Liver (tissue), 8 donors: ENCODE measurements at regions not wholly inside any gene's neighbourhood (a gene's known extent, or its start where the extent isn't known, plus 50 kb on each side); places are given as distances from the start of the nearest gene placed in this dataset.

Source experiments
- DNase-seq: peaks from one replicate; pipeline ENCODE4 v3.0.0-alpha.2; 2017; ENCODE audit warnings: low spot score
- H3K27ac ChIP-seq, 2 donors: one replicate each; pipeline ENCODE4 v1.7.0; 2013; ENCODE audit warnings: inconsistent platforms in 2 of 2, low read length in 2 of 2, control low read depth in 1 of 2, low read depth in 1 of 2, mild to moderate bottlenecking in 1 of 2
- H3K27me3 ChIP-seq, 4 donors: one replicate each; pipeline versions ENCODE4 v1.6.1 to v1.7.0; 2013; ENCODE audit warnings: low read length in 3 of 4, inconsistent platforms in 1 of 4, mild to moderate bottlenecking in 1 of 4, moderate library complexity in 1 of 4; ENCODE audit not compliant: control insufficient read depth in 4 of 4, insufficient read depth in 4 of 4
- H3K36me3 ChIP-seq, 4 donors: one replicate each; pipeline versions ENCODE4 v1.6.1 to v1.7.0; 2013; ENCODE audit warnings: low read length in 3 of 4, mild to moderate bottlenecking in 3 of 4, low read depth in 1 of 4, moderate library complexity in 1 of 4; ENCODE audit not compliant: control insufficient read depth in 4 of 4, insufficient read depth in 3 of 4
- H3K4me1 ChIP-seq, 4 donors: one replicate each; pipeline versions ENCODE4 v1.6.1 to v1.7.0; 2013; ENCODE audit warnings: low read length in 3 of 4, mild to moderate bottlenecking in 3 of 4, moderate library complexity in 1 of 4; ENCODE audit not compliant: control insufficient read depth in 4 of 4, insufficient read depth in 4 of 4
- H3K4me3 ChIP-seq, 3 donors: one replicate each; pipeline versions ENCODE4 v1.6.1 to v1.7.0; 2013; ENCODE audit warnings: low read length in 3 of 3, control low read depth in 1 of 3, low read depth in 1 of 3, mild to moderate bottlenecking in 1 of 3
- H3K9ac ChIP-seq, 2 donors: one replicate each; pipeline ENCODE4 v1.7.0; 2013; ENCODE audit warnings: low read length in 2 of 2, mild to moderate bottlenecking in 2 of 2, moderate library complexity in 2 of 2, control low read depth in 1 of 2, low read depth in 1 of 2
- H3K9me3 ChIP-seq, 4 donors: one replicate each; pipeline versions ENCODE4 v1.6.1 to v1.7.0; 2013; ENCODE audit warnings: low read length in 3 of 4; ENCODE audit not compliant: control insufficient read depth in 4 of 4
- FOXA1 ChIP-seq: IDR thresholded peaks from 2 replicates; pipeline ENCODE4 v1.6.1; 2016; ENCODE audit warnings: antibody characterized with exemption
- FOXA2 ChIP-seq: IDR thresholded peaks from 2 replicates; pipeline ENCODE4 v1.6.1; 2016; ENCODE audit warnings: antibody characterized with exemption
- GABPA ChIP-seq, 2 donors: IDR thresholded peaks in 1 of 2; conservative IDR thresholded peaks in 1 of 2; 2 replicates each; pipeline ENCODE4 v1.6.1; 2016; ENCODE audit warnings: antibody characterized with exemption in 2 of 2, mild to moderate bottlenecking in 1 of 2, moderate library complexity in 1 of 2
- HNF4A ChIP-seq, 2 donors: conservative IDR thresholded peaks; 2 replicates each; pipeline ENCODE4 v1.6.1; 2016; ENCODE audit warnings: antibody characterized with exemption in 2 of 2, mild to moderate bottlenecking in 2 of 2
- JUND ChIP-seq, 2 donors: IDR thresholded peaks; 2 replicates each; pipeline ENCODE4 v1.6.1; 2016; ENCODE audit warnings: antibody characterized with exemption in 2 of 2
- NR2F2 ChIP-seq: IDR thresholded peaks from 2 replicates; pipeline ENCODE4 v1.6.1; 2016; ENCODE audit warnings: antibody characterized with exemption
- RAD21 ChIP-seq, 2 donors: IDR thresholded peaks; 2 replicates each; pipeline ENCODE4 v1.6.1; 2016; ENCODE audit warnings: antibody characterized with exemption in 2 of 2, mild to moderate bottlenecking in 2 of 2
- RXRA ChIP-seq, 2 donors: IDR thresholded peaks; 2 replicates each; pipeline ENCODE4 v1.6.1; 2017 to 2018; ENCODE audit warnings: antibody characterized with exemption in 2 of 2, mild to moderate bottlenecking in 1 of 2
- SP1 ChIP-seq: IDR thresholded peaks from 2 replicates; pipeline ENCODE4 v1.6.1; 2018; ENCODE audit warnings: antibody characterized with exemption, mild to moderate bottlenecking
- TAF1 ChIP-seq: conservative IDR thresholded peaks from 2 replicates; pipeline ENCODE4 v1.6.1; 2016; ENCODE audit warnings: antibody characterized with exemption, mild to moderate bottlenecking
- YY1 ChIP-seq: IDR thresholded peaks from 2 replicates; pipeline ENCODE4 v1.6.1; 2016; ENCODE audit warnings: antibody characterized with exemption, mild to moderate bottlenecking
- WGBS: extraction: QIAGEN DNeasy Blood & Tissue Kit; methylation state at CpG from one replicate; pipeline ENCODE4 v1.1.7; 2013; 5-methylcytosine and 5-hydroxymethylcytosine counted together
- TF ChIP-seq, protein P1 (sequence below): IDR thresholded peaks from 2 replicates; pipeline ENCODE4 v1.6.1; 2016; ENCODE audit warnings: antibody characterized with exemption, mild to moderate bottlenecking
- TF ChIP-seq, protein P2 (sequence below): fragments of 150-350 bp; IDR thresholded peaks from 2 replicates; pipeline ENCODE4 v1.5.1; 2017; ENCODE audit warnings: improper control_type of control experiment, low read depth, low read length; ENCODE audit not compliant: missing input control
- TF ChIP-seq, protein P3 (sequence below): IDR thresholded peaks from 2 replicates; pipeline ENCODE4 v1.6.1; 2016; ENCODE audit warnings: antibody characterized with exemption
- TF ChIP-seq, protein P4 (sequence below): IDR thresholded peaks from 2 replicates; pipeline ENCODE4 v1.6.1; 2016; ENCODE audit warnings: antibody characterized with exemption
- donor health status: healthy.
- donor health status: healthy.
- donor health status: healthy.
- donor health status: healthy.
- donor health status: healthy.

DNA sequence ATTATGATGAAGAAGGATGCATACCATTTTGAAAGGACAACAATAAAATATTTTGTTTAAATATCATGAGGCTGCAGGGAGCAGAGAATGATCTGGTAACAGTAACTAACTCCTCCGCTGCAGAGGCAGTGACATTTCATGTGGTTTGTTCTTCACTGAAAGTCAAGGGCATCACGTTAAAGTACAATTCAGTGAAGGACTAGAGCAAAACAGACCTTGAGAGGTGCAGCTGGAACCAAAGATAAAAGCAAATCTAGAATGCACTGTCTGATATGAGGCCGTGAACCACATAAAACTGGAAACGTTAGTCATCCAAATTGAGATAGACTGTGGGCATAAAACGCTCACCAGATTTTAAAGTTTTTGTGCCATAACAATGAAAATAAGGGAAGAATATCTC lies 522.9 kb upstream of the TNP1 start:
- H3K9ac ChIP-seq, result no peak overlapping the region
- no peaks in the 10 kb centered on the region for H3K4me1 ChIP-seq
- WGBS, result 73% methylated on average over 5 of the region's 5 CpGs
- peaks cover 0 to 3% (median 0%) of the 10 kb centered on the region in 4 donors for H3K27me3 ChIP-seq
- no peaks in the 10 kb centered on the region for H3K36me3 ChIP-seq
- peaks cover 0 to 4% (median 0%) of the 10 kb centered on the region in 4 donors for H3K9me3 ChIP-seq
- no peak for DNase-seq
- no peak overlapping the region for H3K4me3 ChIP-seq
- TF ChIP-seq FOXA1 (no peak), TAF1 (no peak), YY1 (no peak), FOXA2 (no peak)
- TF ChIP-seq, protein P1, sequence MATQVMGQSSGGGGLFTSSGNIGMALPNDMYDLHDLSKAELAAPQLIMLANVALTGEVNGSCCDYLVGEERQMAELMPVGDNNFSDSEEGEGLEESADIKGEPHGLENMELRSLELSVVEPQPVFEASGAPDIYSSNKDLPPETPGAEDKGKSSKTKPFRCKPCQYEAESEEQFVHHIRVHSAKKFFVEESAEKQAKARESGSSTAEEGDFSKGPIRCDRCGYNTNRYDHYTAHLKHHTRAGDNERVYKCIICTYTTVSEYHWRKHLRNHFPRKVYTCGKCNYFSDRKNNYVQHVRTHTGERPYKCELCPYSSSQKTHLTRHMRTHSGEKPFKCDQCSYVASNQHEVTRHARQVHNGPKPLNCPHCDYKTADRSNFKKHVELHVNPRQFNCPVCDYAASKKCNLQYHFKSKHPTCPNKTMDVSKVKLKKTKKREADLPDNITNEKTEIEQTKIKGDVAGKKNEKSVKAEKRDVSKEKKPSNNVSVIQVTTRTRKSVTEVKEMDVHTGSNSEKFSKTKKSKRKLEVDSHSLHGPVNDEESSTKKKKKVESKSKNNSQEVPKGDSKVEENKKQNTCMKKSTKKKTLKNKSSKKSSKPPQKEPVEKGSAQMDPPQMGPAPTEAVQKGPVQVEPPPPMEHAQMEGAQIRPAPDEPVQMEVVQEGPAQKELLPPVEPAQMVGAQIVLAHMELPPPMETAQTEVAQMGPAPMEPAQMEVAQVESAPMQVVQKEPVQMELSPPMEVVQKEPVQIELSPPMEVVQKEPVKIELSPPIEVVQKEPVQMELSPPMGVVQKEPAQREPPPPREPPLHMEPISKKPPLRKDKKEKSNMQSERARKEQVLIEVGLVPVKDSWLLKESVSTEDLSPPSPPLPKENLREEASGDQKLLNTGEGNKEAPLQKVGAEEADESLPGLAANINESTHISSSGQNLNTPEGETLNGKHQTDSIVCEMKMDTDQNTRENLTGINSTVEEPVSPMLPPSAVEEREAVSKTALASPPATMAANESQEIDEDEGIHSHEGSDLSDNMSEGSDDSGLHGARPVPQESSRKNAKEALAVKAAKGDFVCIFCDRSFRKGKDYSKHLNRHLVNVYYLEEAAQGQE, result no peak
- H3K27ac ChIP-seq, result no peak overlapping the region

DNA sequence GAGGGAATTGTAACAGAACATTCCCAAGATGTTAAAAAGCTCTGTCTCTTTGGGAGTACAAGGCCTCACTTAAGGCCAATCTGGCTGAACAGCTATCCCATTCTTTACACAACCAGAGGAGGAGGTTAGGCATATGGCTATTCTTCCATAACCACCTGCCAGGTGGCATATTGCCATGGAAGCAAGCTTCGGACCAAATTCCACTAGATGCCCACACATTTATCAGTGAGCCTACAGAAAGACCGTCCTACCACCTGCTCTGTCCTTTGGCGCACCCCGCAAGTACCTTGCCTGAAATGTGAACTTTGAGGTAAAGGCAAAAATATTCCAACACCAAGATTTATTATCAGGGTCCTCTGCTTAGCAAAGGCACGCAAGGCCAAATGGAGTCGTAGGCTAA lies 519.9 kb upstream of the TNP1 start:
- no peak for DNase-seq
- TF ChIP-seq SP1, result no peak
- H3K4me3 ChIP-seq, result no peak overlapping the region
- H3K4me1 ChIP-seq, result no peaks in the 10 kb centered on the region
- no peak overlapping the region for H3K9ac ChIP-seq
- 91% methylated on average over 6 of the region's 6 CpGs for WGBS
- no peak overlapping the region for H3K27ac ChIP-seq
- H3K36me3 ChIP-seq, result no peaks in the 10 kb centered on the region
- peaks cover 0 to 4% (median 0%) of the 10 kb centered on the region in 4 donors for H3K9me3 ChIP-seq
- H3K27me3 ChIP-seq, result peaks cover 0 to 3% (median 0%) of the 10 kb centered on the region in 4 donors

DNA sequence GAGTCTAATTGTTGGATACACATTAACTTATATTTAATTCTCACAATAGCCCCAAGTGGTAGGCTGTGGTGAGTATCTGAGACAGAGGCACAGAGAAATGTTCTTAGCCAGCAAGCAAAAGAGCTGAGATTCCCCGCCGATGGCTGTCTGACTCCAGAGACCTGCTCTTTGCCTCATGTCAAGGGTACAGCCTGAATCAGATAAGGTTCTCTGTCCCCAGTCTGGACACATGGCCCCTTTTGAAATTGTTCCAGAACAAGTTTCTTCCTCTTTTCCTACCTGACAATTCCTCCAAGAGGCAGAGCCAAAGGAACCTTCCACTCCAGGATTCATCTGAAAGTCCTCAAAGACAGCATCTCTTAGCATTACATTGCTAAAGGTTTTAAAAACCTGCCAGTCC lies 512.9 kb upstream of the TNP1 start:
- no peak overlapping the region for H3K9ac ChIP-seq
- no peaks in the 10 kb centered on the region for H3K27me3 ChIP-seq
- TF ChIP-seq GABPA (IDR thresholded peaks at IDR 0.05 in 1 of 2, conservative IDR thresholded peaks at IDR 0.05 in 1 of 2), result no peak
- TF ChIP-seq, protein P2, sequence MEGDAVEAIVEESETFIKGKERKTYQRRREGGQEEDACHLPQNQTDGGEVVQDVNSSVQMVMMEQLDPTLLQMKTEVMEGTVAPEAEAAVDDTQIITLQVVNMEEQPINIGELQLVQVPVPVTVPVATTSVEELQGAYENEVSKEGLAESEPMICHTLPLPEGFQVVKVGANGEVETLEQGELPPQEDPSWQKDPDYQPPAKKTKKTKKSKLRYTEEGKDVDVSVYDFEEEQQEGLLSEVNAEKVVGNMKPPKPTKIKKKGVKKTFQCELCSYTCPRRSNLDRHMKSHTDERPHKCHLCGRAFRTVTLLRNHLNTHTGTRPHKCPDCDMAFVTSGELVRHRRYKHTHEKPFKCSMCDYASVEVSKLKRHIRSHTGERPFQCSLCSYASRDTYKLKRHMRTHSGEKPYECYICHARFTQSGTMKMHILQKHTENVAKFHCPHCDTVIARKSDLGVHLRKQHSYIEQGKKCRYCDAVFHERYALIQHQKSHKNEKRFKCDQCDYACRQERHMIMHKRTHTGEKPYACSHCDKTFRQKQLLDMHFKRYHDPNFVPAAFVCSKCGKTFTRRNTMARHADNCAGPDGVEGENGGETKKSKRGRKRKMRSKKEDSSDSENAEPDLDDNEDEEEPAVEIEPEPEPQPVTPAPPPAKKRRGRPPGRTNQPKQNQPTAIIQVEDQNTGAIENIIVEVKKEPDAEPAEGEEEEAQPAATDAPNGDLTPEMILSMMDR, result no peak
- H3K4me3 ChIP-seq, result no peak overlapping the region
- no peak for DNase-seq
- no peaks in the 10 kb centered on the region for H3K4me1 ChIP-seq
- no peaks in the 10 kb centered on the region for H3K36me3 ChIP-seq
- no peak overlapping the region for H3K27ac ChIP-seq
- WGBS, result 72% methylated on average over 2 of the region's 2 CpGs
- H3K9me3 ChIP-seq, result no peaks in the 10 kb centered on the region

DNA sequence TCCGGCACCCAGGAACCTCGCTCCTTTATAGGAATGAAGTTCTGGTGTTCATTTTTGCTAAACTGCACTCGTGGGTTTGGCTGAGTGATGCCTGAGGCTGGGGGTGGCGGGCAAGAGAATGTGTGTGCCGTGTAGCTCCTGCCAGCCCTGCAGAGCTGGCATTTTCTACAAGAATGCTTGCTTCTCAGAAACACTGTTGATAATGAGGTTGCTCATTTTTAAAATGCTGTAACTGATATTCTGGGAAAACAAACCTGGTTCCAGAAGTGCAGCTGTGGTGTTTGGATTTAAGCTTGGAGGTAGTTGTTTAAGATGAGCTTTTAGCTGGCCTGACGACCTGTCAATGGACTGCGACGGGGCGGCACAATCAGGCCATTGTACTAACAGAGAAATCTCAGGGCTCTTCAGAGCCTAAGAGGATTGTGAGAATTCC lies 511.9 kb upstream of the TNP1 start:
- H3K27ac ChIP-seq, result no peak overlapping the region
- DNase-seq, result no peak
- H3K36me3 ChIP-seq, result no peaks in the 10 kb centered on the region
- no peaks in the 10 kb centered on the region for H3K4me1 ChIP-seq
- no peaks in the 10 kb centered on the region for H3K27me3 ChIP-seq
- no peaks in the 10 kb centered on the region for H3K9me3 ChIP-seq
- 86% methylated on average over 9 of the region's 9 CpGs for WGBS
- no peak overlapping the region for H3K9ac ChIP-seq
- H3K4me3 ChIP-seq, result no peak overlapping the region
- TF ChIP-seq, protein P3, sequence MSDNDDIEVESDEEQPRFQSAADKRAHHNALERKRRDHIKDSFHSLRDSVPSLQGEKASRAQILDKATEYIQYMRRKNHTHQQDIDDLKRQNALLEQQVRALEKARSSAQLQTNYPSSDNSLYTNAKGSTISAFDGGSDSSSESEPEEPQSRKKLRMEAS, result no peak
- TF ChIP-seq HNF4A (conservative IDR thresholded peaks at IDR 0.05), result no peak
- no peak for TF ChIP-seq RAD21 (IDR thresholded peaks at IDR 0.05)
- TF ChIP-seq TAF1, result no peak
- TF ChIP-seq FOXA1, result no peak
- no peak for TF ChIP-seq YY1
- TF ChIP-seq, protein P4, sequence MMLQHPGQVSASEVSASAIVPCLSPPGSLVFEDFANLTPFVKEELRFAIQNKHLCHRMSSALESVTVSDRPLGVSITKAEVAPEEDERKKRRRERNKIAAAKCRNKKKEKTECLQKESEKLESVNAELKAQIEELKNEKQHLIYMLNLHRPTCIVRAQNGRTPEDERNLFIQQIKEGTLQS, result no peak
- TF ChIP-seq, protein P1, result no peak
- no peak for TF ChIP-seq RXRA (IDR thresholded peaks at IDR 0.05)
- TF ChIP-seq JUND (IDR thresholded peaks at IDR 0.05), result no peak
- no peak for TF ChIP-seq NR2F2
